Heart left ventricle (tissue), 16 donors: ENCODE measurements at regions not wholly inside any gene's neighbourhood (a gene's known extent, or its start where the extent isn't known, plus 50 kb on each side); places are given as distances from the start of the nearest gene placed in this dataset.

Experiments used
- ATAC-seq, 4 donors: fragments of 200-7000 bp; cut with Tn5 transposase; one replicate each; pipeline ENCODE4 v1.9.1; 2020 to 2022; ENCODE audit warnings: moderate library complexity in 4 of 4, mild to moderate bottlenecking in 3 of 4, moderate number of reproducible peaks in 1 of 4
- DNase-seq, 5 donors: peaks; one replicate each; pipeline ENCODE4 v3.0.0-alpha.2; 2020
- H3K27ac ChIP-seq, 12 donors: fragments of 200-600 bp; sonication (generic) in 4 of 12; one replicate each; pipeline versions ENCODE4 v1.5.0 to v1.8.0; 2016 to 2022; ENCODE audit warnings: mild to moderate bottlenecking in 2 of 12
- H3K27me3 ChIP-seq, 9 donors: fragments of 200-600 bp; sonication (generic) in 2 of 9; one replicate each; pipeline versions ENCODE4 v1.5.1 to v1.8.0; 2016 to 2022; ENCODE audit warnings: mild to moderate bottlenecking in 3 of 9
- H3K36me3 ChIP-seq, 9 donors: fragments of 200-600 bp; sonication (generic) in 2 of 9; one replicate each; pipeline versions ENCODE4 v1.5.0 to v1.8.0; 2018 to 2022; ENCODE audit warnings: mild to moderate bottlenecking in 2 of 9
- H3K4me1 ChIP-seq, 12 donors: fragments of 200-600 bp; sonication (generic) in 4 of 12; one replicate each; pipeline versions ENCODE4 v1.5.0 to v1.8.0; 2016 to 2022; ENCODE audit warnings: mild to moderate bottlenecking in 3 of 12
- H3K4me3 ChIP-seq, 12 donors: fragments of 200-600 bp; sonication (generic) in 4 of 12; one replicate each; pipeline versions ENCODE4 v1.5.0 to v1.8.0; 2017 to 2022; ENCODE audit warnings: mild to moderate bottlenecking in 9 of 12, moderate library complexity in 4 of 12
- H3K9me3 ChIP-seq, 12 donors: fragments of 200-600 bp; sonication (generic) in 4 of 12; one replicate each; pipeline versions ENCODE4 v1.5.0 to v1.8.0; 2016 to 2022; ENCODE audit warnings: mild to moderate bottlenecking in 1 of 12
- CTCF ChIP-seq, 12 donors: fragments of 200-600 bp; sonication (generic) in 4 of 12; IDR thresholded peaks; one replicate each; pipeline versions ENCODE4 v1.5.0 to v1.8.0; 2018 to 2022; ENCODE audit warnings: antibody characterized with exemption in 12 of 12, mild to moderate bottlenecking in 5 of 12
- POLR2A ChIP-seq, 2 donors: fragments of 450-650 bp; IDR thresholded peaks; one replicate each; pipeline ENCODE4 v1.6.1; 2017; ENCODE audit warnings: antibody characterized with exemption in 2 of 2, mild to moderate bottlenecking in 2 of 2, moderate library complexity in 2 of 2
- WGBS, 4 donors: extraction: QIAGEN DNeasy Blood & Tissue Kit in 2 of 4; methylation state at CpG; one replicate each; pipeline versions ENCODE4 v1.1.5 to v1.1.7; 2013 to 2018; 5-methylcytosine and 5-hydroxymethylcytosine counted together
- intact Hi-C, 10 donors: fragments of 100-400 bp; cut with DNase I; formaldehyde crosslinking; loops; one replicate each; pipeline versions ENCODE4 v1.11.1 to v1.14.2; 2022
- donor health status: ischemic (EF 13 %, LVEDD 7.1; RV severe dilation, severe dysfunction).
- donor health status: healthy with polysubstance abuse.
- donor health status: DM: no; HTN: yes; CAD: no.
- donor health status: DM: no; HTN: no; CAD: no.
- donor health status: ischemic (EF 25% LVEDD 6.9; RV normal size, moderate dysfunction).
- donor health status: ischemic (EF 25% LVEDD 5.7; RV mildly dilated, moderate dysfunction).
- donor health status: healthy.
- donor health status: DM: yes; HTN: yes; CAD: no.
- donor health status: ischemic (EF 35%, LVEDD 5.7; RV mildly dilated, moderate dysfunction).
- donor health status: nonischemic (EF 11% LVEDD 7.7; RV severe dilation, severe dysfunction).
- donor health status: DM: yes; HTN: yes; CAD: no.
- donor health status: PGD.
- donor health status: ischemic (EF 29% LVEDD 5.4; RV normal size, mild dysfunction).
- donor health status: nonischemic (EF 23%, LVEDD 6.1; RV moderate dilation, normal function).

- Histone ChIP-seq H3K9me3 (no peaks in the 10 kb centered on the region), H3K27me3 (peaks cover 0 to 5% (median 0%) of the 10 kb centered on the region in 9 donors), H3K4me3 (no peak overlapping the region), H3K36me3 (no peaks in the 10 kb centered on the region), H3K4me1 (no peaks in the 10 kb centered on the region), H3K27ac (no peak overlapping the region)
- intact Hi-C loops: no loop called here
- DNase-seq (no peak), ATAC-seq (no peak)
- TF ChIP-seq POLR2A (IDR thresholded peaks at IDR 0.05): no peak
- TF ChIP-seq CTCF (IDR thresholded peaks at IDR 0.05): no peak
- WGBS, 4 donors: 81 to 91% (median 85%) methylated on average over 7 of the region's 7 CpGs
Measured at GRCh38 chr20:60476045-60476444, 517.8 kb downstream of the CDH26 start.

GRCh38 chr20:60477958-60478357 lies 519.7 kb downstream of the CDH26 start:
- Histone ChIP-seq H3K4me1 (peaks cover 0 to 6% (median 0%) of the 10 kb centered on the region in 12 donors), H3K9me3 (no peaks in the 10 kb centered on the region), H3K4me3 (no peak overlapping the region), H3K27me3 (peaks cover 0 to 10% (median 0%) of the 10 kb centered on the region in 9 donors), H3K27ac (no peak overlapping the region), H3K36me3 (no peaks in the 10 kb centered on the region)
- intact Hi-C loops: no loop called here
- DNase-seq (no peak), ATAC-seq (no peak)
- TF ChIP-seq POLR2A (IDR thresholded peaks at IDR 0.05) (no peak), CTCF (IDR thresholded peaks at IDR 0.05) (no peak)
- 35 to 44% (median 39%) methylated on average over 11 of the region's 11 CpGs for WGBS, 4 donors

GRCh38 chr20:60478533-60478932 lies 520.3 kb downstream of the CDH26 start:
- ATAC-seq (no peak), DNase-seq (no peak)
- H3K4me3 ChIP-seq: no peak overlapping the region
- intact Hi-C loops: no loop called here
- H3K9me3 ChIP-seq: no peaks in the 10 kb centered on the region
- TF ChIP-seq CTCF (IDR thresholded peaks at IDR 0.05) (no peak), POLR2A (IDR thresholded peaks at IDR 0.05) (no peak)
- no peak overlapping the region for H3K27ac ChIP-seq
- H3K27me3 ChIP-seq: peaks cover 0 to 10% (median 0%) of the 10 kb centered on the region in 9 donors
- 64 to 83% (median 75%) methylated on average over 4 to 7 of the region's 7 CpGs for WGBS, 4 donors
- H3K36me3 ChIP-seq: no peaks in the 10 kb centered on the region
- H3K4me1 ChIP-seq: peaks cover 0 to 6% (median 0%) of the 10 kb centered on the region in 12 donors

- Histone ChIP-seq H3K4me1 (peaks cover 0 to 6% (median 0%) of the 10 kb centered on the region in 12 donors), H3K36me3 (no peaks in the 10 kb centered on the region), H3K4me3 (no peak overlapping the region), H3K27me3 (peaks cover 0 to 10% (median 0%) of the 10 kb centered on the region in 9 donors), H3K27ac (no peak overlapping the region), H3K9me3 (no peaks in the 10 kb centered on the region)
- intact Hi-C loops: no loop called here
- WGBS, 4 donors: 69 to 76% (median 74%) methylated on average over 23 to 25 of the region's 25 CpGs
- ATAC-seq (peak in 2 of 4 donors; percentile 39), DNase-seq (peak in 1 of 5 donors; percentile 56)
- TF ChIP-seq CTCF (IDR thresholded peaks at IDR 0.05) (no peak), POLR2A (IDR thresholded peaks at IDR 0.05) (no peak)
Measured at GRCh38 chr20:60480950-60481742, 522.9 kb downstream of the CDH26 start.
